ENCODE measurements at regions not wholly inside any gene's neighbourhood (a gene's known extent, or its start where the extent isn't known, plus 50 kb on each side); places are given as distances from the start of the nearest gene placed in this dataset.

DNA sequence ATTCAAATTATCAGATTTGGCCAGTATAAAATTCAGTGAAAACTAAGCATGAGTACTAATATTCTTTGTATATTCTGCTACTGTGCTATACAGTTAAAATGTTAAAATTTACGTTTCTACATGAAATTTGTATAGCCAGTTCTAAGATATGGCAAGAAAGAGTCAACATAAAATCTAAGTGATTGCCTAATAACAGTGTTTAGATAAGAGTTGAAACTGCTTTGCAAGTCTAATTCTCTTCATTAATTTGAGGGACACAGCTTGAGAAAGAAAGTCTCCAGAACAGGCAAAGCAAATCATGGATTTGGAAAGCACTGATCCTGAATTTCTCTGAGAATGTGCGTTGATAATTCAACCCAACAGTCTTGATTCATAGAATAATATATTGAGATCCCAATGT lies 630.9 kb upstream of the USP24 start:
- H3K27ac ChIP-seq (ENCODE audit: control insufficient read depth, insufficient read depth), result no peak overlapping the region
- no peak overlapping the region for H2AFZ ChIP-seq (ENCODE audit: control insufficient read depth, low read depth, low read length)
- FAIRE-seq (no peak), ATAC-seq (no peak), DNase-seq (ENCODE audit: low read depth, low spot score) (no peak)
- no peaks in the 10 kb centered on the region for H3K36me3 ChIP-seq (ENCODE audit: control insufficient read depth in 2 of 2, insufficient read depth in 2 of 2, low read length in 1 of 2)
- H4K20me1 ChIP-seq (ENCODE audit: control insufficient read depth, insufficient read depth), result no peaks in the 10 kb centered on the region
- BruUV-seq (replicated peaks), result no TSS peak
- intact Hi-C loops (cut with micrococcal nuclease; ENCODE audit: unreplicated experiment), result no loop called here
- no peaks in the 10 kb centered on the region; a peak in 1 of 4 replicates for H3K27me3 ChIP-seq (replicated peaks in 1 of 2; ENCODE audit: control insufficient read depth in 2 of 2, insufficient read depth in 2 of 2, low read length in 1 of 2)
- H3K4me2 ChIP-seq (ENCODE audit: control insufficient read depth, insufficient read depth), result no peak overlapping the region
- no peaks in the 10 kb centered on the region for H3K4me1 ChIP-seq (ENCODE audit: control insufficient read depth, insufficient read depth, low read length)
- no peaks in the 10 kb centered on the region for H3K79me2 ChIP-seq (ENCODE audit: control insufficient read depth, insufficient read depth, low read length)
- no peak for TF ChIP-seq NFXL1 (IDR thresholded peaks at IDR 0.05; ENCODE audit: borderline replicate concordance)
- TF ChIP-seq, protein P1, sequence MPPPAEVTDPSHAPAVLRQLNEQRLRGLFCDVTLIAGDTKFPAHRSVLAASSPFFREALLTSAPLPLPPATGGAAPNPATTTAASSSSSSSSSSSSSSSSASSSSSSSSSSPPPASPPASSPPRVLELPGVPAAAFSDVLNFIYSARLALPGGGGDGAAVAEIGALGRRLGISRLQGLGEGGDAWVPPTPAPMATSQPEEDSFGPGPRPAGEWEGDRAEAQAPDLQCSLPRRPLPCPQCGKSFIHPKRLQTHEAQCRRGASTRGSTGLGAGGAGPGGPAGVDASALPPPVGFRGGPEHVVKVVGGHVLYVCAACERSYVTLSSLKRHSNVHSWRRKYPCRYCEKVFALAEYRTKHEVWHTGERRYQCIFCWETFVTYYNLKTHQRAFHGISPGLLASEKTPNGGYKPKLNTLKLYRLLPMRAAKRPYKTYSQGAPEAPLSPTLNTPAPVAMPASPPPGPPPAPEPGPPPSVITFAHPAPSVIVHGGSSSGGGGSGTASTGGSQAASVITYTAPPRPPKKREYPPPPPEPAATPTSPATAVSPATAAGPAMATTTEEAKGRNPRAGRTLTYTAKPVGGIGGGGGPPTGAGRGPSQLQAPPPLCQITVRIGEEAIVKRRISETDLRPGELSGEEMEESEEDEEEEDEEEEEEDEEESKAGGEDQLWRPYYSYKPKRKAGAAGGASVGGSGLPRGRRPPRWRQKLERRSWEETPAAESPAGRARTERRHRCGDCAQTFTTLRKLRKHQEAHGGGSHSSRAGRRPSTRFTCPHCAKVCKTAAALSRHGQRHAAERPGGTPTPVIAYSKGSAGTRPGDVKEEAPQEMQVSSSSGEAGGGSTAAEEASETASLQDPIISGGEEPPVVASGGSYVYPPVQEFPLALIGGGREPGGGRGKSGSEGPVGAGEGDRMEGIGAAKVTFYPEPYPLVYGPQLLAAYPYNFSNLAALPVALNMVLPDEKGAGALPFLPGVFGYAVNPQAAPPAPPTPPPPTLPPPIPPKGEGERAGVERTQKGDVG (CRISPR knock-in tag; IDR thresholded peaks at IDR 0.05), result no peak
- TF ChIP-seq, protein P2, sequence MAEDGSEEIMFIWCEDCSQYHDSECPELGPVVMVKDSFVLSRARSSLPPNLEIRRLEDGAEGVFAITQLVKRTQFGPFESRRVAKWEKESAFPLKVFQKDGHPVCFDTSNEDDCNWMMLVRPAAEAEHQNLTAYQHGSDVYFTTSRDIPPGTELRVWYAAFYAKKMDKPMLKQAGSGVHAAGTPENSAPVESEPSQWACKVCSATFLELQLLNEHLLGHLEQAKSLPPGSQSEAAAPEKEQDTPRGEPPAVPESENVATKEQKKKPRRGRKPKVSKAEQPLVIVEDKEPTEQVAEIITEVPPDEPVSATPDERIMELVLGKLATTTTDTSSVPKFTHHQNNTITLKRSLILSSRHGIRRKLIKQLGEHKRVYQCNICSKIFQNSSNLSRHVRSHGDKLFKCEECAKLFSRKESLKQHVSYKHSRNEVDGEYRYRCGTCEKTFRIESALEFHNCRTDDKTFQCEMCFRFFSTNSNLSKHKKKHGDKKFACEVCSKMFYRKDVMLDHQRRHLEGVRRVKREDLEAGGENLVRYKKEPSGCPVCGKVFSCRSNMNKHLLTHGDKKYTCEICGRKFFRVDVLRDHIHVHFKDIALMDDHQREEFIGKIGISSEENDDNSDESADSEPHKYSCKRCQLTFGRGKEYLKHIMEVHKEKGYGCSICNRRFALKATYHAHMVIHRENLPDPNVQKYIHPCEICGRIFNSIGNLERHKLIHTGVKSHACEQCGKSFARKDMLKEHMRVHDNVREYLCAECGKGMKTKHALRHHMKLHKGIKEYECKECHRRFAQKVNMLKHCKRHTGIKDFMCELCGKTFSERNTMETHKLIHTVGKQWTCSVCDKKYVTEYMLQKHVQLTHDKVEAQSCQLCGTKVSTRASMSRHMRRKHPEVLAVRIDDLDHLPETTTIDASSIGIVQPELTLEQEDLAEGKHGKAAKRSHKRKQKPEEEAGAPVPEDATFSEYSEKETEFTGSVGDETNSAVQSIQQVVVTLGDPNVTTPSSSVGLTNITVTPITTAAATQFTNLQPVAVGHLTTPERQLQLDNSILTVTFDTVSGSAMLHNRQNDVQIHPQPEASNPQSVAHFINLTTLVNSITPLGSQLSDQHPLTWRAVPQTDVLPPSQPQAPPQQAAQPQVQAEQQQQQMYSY (CRISPR knock-in tag; IDR thresholded peaks at IDR 0.05), result no peak
- TF ChIP-seq ZNF384 (IDR thresholded peaks at IDR 0.05; ENCODE audit: borderline replicate concordance, low read depth, low read length), result no peak
- TF ChIP-seq, protein P3, sequence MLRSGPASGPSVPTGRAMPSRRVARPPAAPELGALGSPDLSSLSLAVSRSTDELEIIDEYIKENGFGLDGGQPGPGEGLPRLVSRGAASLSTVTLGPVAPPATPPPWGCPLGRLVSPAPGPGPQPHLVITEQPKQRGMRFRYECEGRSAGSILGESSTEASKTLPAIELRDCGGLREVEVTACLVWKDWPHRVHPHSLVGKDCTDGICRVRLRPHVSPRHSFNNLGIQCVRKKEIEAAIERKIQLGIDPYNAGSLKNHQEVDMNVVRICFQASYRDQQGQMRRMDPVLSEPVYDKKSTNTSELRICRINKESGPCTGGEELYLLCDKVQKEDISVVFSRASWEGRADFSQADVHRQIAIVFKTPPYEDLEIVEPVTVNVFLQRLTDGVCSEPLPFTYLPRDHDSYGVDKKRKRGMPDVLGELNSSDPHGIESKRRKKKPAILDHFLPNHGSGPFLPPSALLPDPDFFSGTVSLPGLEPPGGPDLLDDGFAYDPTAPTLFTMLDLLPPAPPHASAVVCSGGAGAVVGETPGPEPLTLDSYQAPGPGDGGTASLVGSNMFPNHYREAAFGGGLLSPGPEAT (IDR thresholded peaks at IDR 0.05; ENCODE audit: low read depth), result no peak
- TF ChIP-seq ZSCAN29 (IDR thresholded peaks at IDR 0.05), result no peak
- TF ChIP-seq MYB (IDR thresholded peaks at IDR 0.05; ENCODE audit: borderline replicate concordance, low read depth, low read length), result no peak
- TF ChIP-seq HCFC1 (IDR thresholded peaks at IDR 0.05; ENCODE audit: low read length), result no peak
- TF ChIP-seq, protein P4, sequence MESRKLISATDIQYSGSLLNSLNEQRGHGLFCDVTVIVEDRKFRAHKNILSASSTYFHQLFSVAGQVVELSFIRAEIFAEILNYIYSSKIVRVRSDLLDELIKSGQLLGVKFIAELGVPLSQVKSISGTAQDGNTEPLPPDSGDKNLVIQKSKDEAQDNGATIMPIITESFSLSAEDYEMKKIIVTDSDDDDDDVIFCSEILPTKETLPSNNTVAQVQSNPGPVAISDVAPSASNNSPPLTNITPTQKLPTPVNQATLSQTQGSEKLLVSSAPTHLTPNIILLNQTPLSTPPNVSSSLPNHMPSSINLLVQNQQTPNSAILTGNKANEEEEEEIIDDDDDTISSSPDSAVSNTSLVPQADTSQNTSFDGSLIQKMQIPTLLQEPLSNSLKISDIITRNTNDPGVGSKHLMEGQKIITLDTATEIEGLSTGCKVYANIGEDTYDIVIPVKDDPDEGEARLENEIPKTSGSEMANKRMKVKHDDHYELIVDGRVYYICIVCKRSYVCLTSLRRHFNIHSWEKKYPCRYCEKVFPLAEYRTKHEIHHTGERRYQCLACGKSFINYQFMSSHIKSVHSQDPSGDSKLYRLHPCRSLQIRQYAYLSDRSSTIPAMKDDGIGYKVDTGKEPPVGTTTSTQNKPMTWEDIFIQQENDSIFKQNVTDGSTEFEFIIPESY (IDR thresholded peaks at IDR 0.05), result no peak
- no peak for TF ChIP-seq ASH2L (IDR thresholded peaks at IDR 0.05; ENCODE audit: borderline replicate concordance, low read depth)
- H3K9ac ChIP-seq (ENCODE audit: control insufficient read depth, insufficient read depth, low read length), result no peak overlapping the region
- RAD21 ChIA-PET (ENCODE audit: unreplicated experiment), result no interaction called here
- no peak overlapping the region for H3K4me3 ChIP-seq
- CTCF ChIA-PET, result no interaction called here
- 0% methylated on average over 2 of the region's 2 CpGs for WGBS (ENCODE audit: insufficient coverage, insufficient replicate concordance, low lambda C conversion rate, missing lambda C conversion rate)
- in situ Hi-C loops (cut with MboI), result no loop called here
- no peaks in the 10 kb centered on the region for H3K9me3 ChIP-seq (replicated peaks; ENCODE audit: control insufficient read depth, insufficient read depth, low read length)
- SMC1A ChIA-PET (ENCODE audit: uncharacterized antibody, unreplicated experiment), result no interaction called here
- POLR2A ChIA-PET, result no interaction called here
